ENCODE measurements at regions not wholly inside any gene's neighbourhood (a gene's known extent, or its start where the extent isn't known, plus 50 kb on each side); places are given as distances from the start of the nearest gene placed in this dataset.

GRCh38 chr13:94829185-94829836 is 117.0 kb upstream of the SOX21 start:
- H3K27me3 Mint-ChIP-seq (ENCODE audit: unreplicated experiment): peaks cover 3% of the 10 kb centered on the region
- no peak overlapping the region for H3K27ac Mint-ChIP-seq (ENCODE audit: unreplicated experiment)
- H3K36me3 Mint-ChIP-seq (ENCODE audit: low read depth, unreplicated experiment): no peaks in the 10 kb centered on the region
- TF ChIP-seq CTCF (IDR thresholded peaks at IDR 0.05; ENCODE audit: unreplicated experiment): no peak
- H3K4me1 Mint-ChIP-seq (ENCODE audit: unreplicated experiment): no peaks in the 10 kb centered on the region
- no peaks in the 10 kb centered on the region for H3K9me3 Mint-ChIP-seq (ENCODE audit: unreplicated experiment)
- H3K4me3 Mint-ChIP-seq (ENCODE audit: unreplicated experiment): no peak overlapping the region
- DNase-seq (ENCODE audit: low spot score): no peak

- no peak overlapping the region for H3K27ac Mint-ChIP-seq (ENCODE audit: unreplicated experiment)
- DNase-seq (ENCODE audit: low spot score): no peak
- no peaks in the 10 kb centered on the region for H3K9me3 Mint-ChIP-seq (ENCODE audit: unreplicated experiment)
- no peak overlapping the region for H3K4me3 Mint-ChIP-seq (ENCODE audit: unreplicated experiment)
- no peaks in the 10 kb centered on the region for H3K27me3 Mint-ChIP-seq (ENCODE audit: unreplicated experiment)
- no peaks in the 10 kb centered on the region for H3K4me1 Mint-ChIP-seq (ENCODE audit: unreplicated experiment)
- no peaks in the 10 kb centered on the region for H3K36me3 Mint-ChIP-seq (ENCODE audit: low read depth, unreplicated experiment)
- TF ChIP-seq CTCF (IDR thresholded peaks at IDR 0.05; ENCODE audit: unreplicated experiment): no peak
These were observed 115.2 kb upstream of the SOX21 start for GRCh38 chr13:94827566-94827965.

- Mint-ChIP-seq H3K4me3 (ENCODE audit: unreplicated experiment) (no peak overlapping the region), H3K4me1 (ENCODE audit: unreplicated experiment) (no peaks in the 10 kb centered on the region), H3K9me3 (ENCODE audit: unreplicated experiment) (no peaks in the 10 kb centered on the region), H3K27ac (ENCODE audit: unreplicated experiment) (no peak overlapping the region), H3K27me3 (ENCODE audit: unreplicated experiment) (no peaks in the 10 kb centered on the region), H3K36me3 (ENCODE audit: low read depth, unreplicated experiment) (no peaks in the 10 kb centered on the region)
- no peak for DNase-seq (ENCODE audit: low spot score)
- TF ChIP-seq CTCF (IDR thresholded peaks at IDR 0.05; ENCODE audit: unreplicated experiment): no peak
These were observed 113.2 kb upstream of the SOX21 start for GRCh38 chr13:94825507-94825906.

- Mint-ChIP-seq H3K4me1 (ENCODE audit: unreplicated experiment) (no peaks in the 10 kb centered on the region), H3K27ac (ENCODE audit: unreplicated experiment) (no peak overlapping the region)
These were observed 112.3 kb upstream of the SOX21 start for GRCh38 chr13:94824601-94825000.

More at GRCh38 chr13:94824601-94825000, 112.3 kb upstream of the SOX21 start:
- H3K9me3 Mint-ChIP-seq (ENCODE audit: unreplicated experiment): no peaks in the 10 kb centered on the region
- no peaks in the 10 kb centered on the region for H3K36me3 Mint-ChIP-seq (ENCODE audit: low read depth, unreplicated experiment)
- DNase-seq (ENCODE audit: low spot score): no peak
- no peaks in the 10 kb centered on the region for H3K27me3 Mint-ChIP-seq (ENCODE audit: unreplicated experiment)
- no peak overlapping the region for H3K4me3 Mint-ChIP-seq (ENCODE audit: unreplicated experiment)
- no peak for TF ChIP-seq CTCF (IDR thresholded peaks at IDR 0.05; ENCODE audit: unreplicated experiment)

Data from endothelial cell (in vitro differentiated cells).